Stimulated activated CD8-positive, alpha-beta memory T cell treated with anti-CD3 and anti-CD28 coated beads, Interleukin-4, amount 100 ng/mL, for 1 hour (primary cell): ENCODE measurements at regions not wholly inside any gene's neighbourhood (a gene's known extent, or its start where the extent isn't known, plus 50 kb on each side); places are given as distances from the start of the nearest gene placed in this dataset.

ENCODE experiments used
- DNase-seq, 2 donors: peaks; one replicate each; pipeline ENCODE4 v3.0.0-alpha.2; 2020; ENCODE audit warnings: low read depth in 2 of 2, low spot score in 1 of 2

GRCh38 chr7:12120632-12121031 lies 90.5 kb upstream of the TMEM106B start:
- no peak for DNase-seq

- no peak for DNase-seq
These were observed 87.9 kb upstream of the TMEM106B start for GRCh38 chr7:12123172-12123571.

GRCh38 chr7:12124028-12124427 lies 87.1 kb upstream of the TMEM106B start:
- DNase-seq = no peak

- DNase-seq = no peak
These were observed 83.6 kb upstream of the TMEM106B start for GRCh38 chr7:12127455-12127854.

- DNase-seq = no peak
These were observed 80.5 kb upstream of the TMEM106B start for GRCh38 chr7:12130609-12131008.

- no peak for DNase-seq
These were observed 80.0 kb upstream of the TMEM106B start for GRCh38 chr7:12131122-12131521.

GRCh38 chr7:12133865-12134264 lies 77.2 kb upstream of the TMEM106B start:
- DNase-seq = no peak

- DNase-seq = no peak
These were observed 74.6 kb upstream of the TMEM106B start for GRCh38 chr7:12136523-12136922.

- DNase-seq = no peak
These were observed 73.8 kb upstream of the TMEM106B start for GRCh38 chr7:12137283-12137682.

- no peak for DNase-seq
These were observed 72.7 kb upstream of the TMEM106B start for GRCh38 chr7:12138421-12138820.

- no peak for DNase-seq
These were observed 71.7 kb upstream of the TMEM106B start for GRCh38 chr7:12139416-12139815.

- no peak for DNase-seq
These were observed 64.3 kb upstream of the TMEM106B start for GRCh38 chr7:12146813-12147212.

GRCh38 chr7:12152196-12152918 lies 58.7 kb upstream of the TMEM106B start:
- no peak for DNase-seq

- DNase-seq = no peak
These were observed 57.0 kb upstream of the TMEM106B start for GRCh38 chr7:12154119-12154518.

- DNase-seq = no peak
These were observed 53.6 kb upstream of the TMEM106B start for GRCh38 chr7:12157517-12157916.

- no peak for DNase-seq
These were observed 52.6 kb upstream of the TMEM106B start for GRCh38 chr7:12158334-12159060.

GRCh38 chr7:12161146-12161545 lies 49.9 kb upstream of the TMEM106B start:
- DNase-seq = no peak
